Tibial nerve (tissue), 4 donors: ENCODE measurements at regions not wholly inside any gene's neighbourhood (a gene's known extent, or its start where the extent isn't known, plus 50 kb on each side); places are given as distances from the start of the nearest gene placed in this dataset.

Experiments
- DNase-seq, 2 donors: peaks; one replicate each; pipeline ENCODE4 v3.0.0-alpha.2; 2019; ENCODE audit warnings: low spot score in 2 of 2
- H3K27ac ChIP-seq, 4 donors: fragments of 200-600 bp; sonication (generic) in 3 of 4; one replicate each; pipeline ENCODE4 v1.5.1; 2017 to 2019; ENCODE audit warnings: mild to moderate bottlenecking in 1 of 4
- H3K27me3 ChIP-seq, 2 donors: fragments of 200-600 bp; sonication (generic) in 1 of 2; one replicate each; pipeline versions ENCODE4 v1.5.1 to v1.6.0; 2017 to 2019
- H3K36me3 ChIP-seq, 3 donors: fragments of 200-600 bp; sonication (generic); one replicate each; pipeline ENCODE4 v1.5.1; 2018 to 2019
- H3K4me1 ChIP-seq, 4 donors: fragments of 200-600 bp; sonication (generic) in 3 of 4; one replicate each; pipeline ENCODE4 v1.5.1; 2017 to 2019
- H3K4me3 ChIP-seq, 4 donors: fragments of 200-600 bp; sonication (generic) in 3 of 4; one replicate each; pipeline ENCODE4 v1.5.1; 2017 to 2019; ENCODE audit warnings: mild to moderate bottlenecking in 1 of 4, moderate library complexity in 1 of 4
- H3K9me3 ChIP-seq, 4 donors: fragments of 200-600 bp; sonication (generic) in 3 of 4; one replicate each; pipeline ENCODE4 v1.5.1; 2017 to 2019
- CTCF ChIP-seq, 5 experiments: fragments of 200-600 bp in 3 of 5; fragments of 450-650 bp in 2 of 5; sonication (generic) in 3 of 5; IDR thresholded peaks; one replicate each; pipeline ENCODE4 v1.5.1; 2016 to 2019; ENCODE audit warnings: antibody characterized with exemption in 5 of 5, mild to moderate bottlenecking in 3 of 5, moderate library complexity in 2 of 5
- EP300 ChIP-seq, 2 donors: sonication (generic); formaldehyde crosslinking; IDR thresholded peaks; one replicate each; pipeline ENCODE4 v1.6.1; 2017; ENCODE audit warnings: antibody characterized with exemption in 2 of 2, mild to moderate bottlenecking in 1 of 2
- POLR2A ChIP-seq, 2 donors: fragments of 450-650 bp; IDR thresholded peaks; one replicate each; pipeline ENCODE4 v1.6.1; 2017; ENCODE audit warnings: antibody characterized with exemption in 2 of 2, mild to moderate bottlenecking in 2 of 2, moderate library complexity in 2 of 2
- WGBS, 2 donors: methylation state at CpG; one replicate each; pipeline ENCODE4 v1.1.5; 2018; 5-methylcytosine and 5-hydroxymethylcytosine counted together

GRCh38 chr13:75153834-75154233, 328.1 kb downstream of the TBC1D4 start:
- no peak for DNase-seq
- Histone ChIP-seq H3K27ac (no peak overlapping the region), H3K4me1 (no peaks in the 10 kb centered on the region), H3K27me3 (no peaks in the 10 kb centered on the region), H3K9me3 (peaks cover 0 to 2% (median 0%) of the 10 kb centered on the region in 4 donors), H3K36me3 (no peaks in the 10 kb centered on the region), H3K4me3 (no peak overlapping the region)
- TF ChIP-seq CTCF (IDR thresholded peaks at IDR 0.05) (no peak), POLR2A (IDR thresholded peaks at IDR 0.05) (no peak), EP300 (IDR thresholded peaks at IDR 0.05) (no peak)

GRCh38 chr13:75153386-75153785, 328.6 kb downstream of the TBC1D4 start:
- DNase-seq: no peak
- Histone ChIP-seq H3K9me3 (peaks cover 0 to 2% (median 0%) of the 10 kb centered on the region in 4 donors), H3K27me3 (no peaks in the 10 kb centered on the region), H3K4me3 (no peak overlapping the region), H3K36me3 (no peaks in the 10 kb centered on the region), H3K27ac (no peak overlapping the region), H3K4me1 (no peaks in the 10 kb centered on the region)
- WGBS, 2 donors: 74 to 95% methylated on average over 4 of the region's 4 CpGs
- TF ChIP-seq EP300 (IDR thresholded peaks at IDR 0.05) (no peak), POLR2A (IDR thresholded peaks at IDR 0.05) (no peak), CTCF (IDR thresholded peaks at IDR 0.05) (no peak)

GRCh38 chr13:75151081-75151643, 330.8 kb downstream of the TBC1D4 start:
- Histone ChIP-seq H3K9me3 (no peaks in the 10 kb centered on the region), H3K36me3 (no peaks in the 10 kb centered on the region), H3K27ac (no peak overlapping the region), H3K4me1 (no peaks in the 10 kb centered on the region), H3K4me3 (no peak overlapping the region), H3K27me3 (no peaks in the 10 kb centered on the region)
- no peak for TF ChIP-seq POLR2A (IDR thresholded peaks at IDR 0.05)
- TF ChIP-seq CTCF (IDR thresholded peaks at IDR 0.05): no peak
- no peak for TF ChIP-seq EP300 (IDR thresholded peaks at IDR 0.05)
- WGBS, 2 donors: 58 to 61% methylated on average over 3 of the region's 3 CpGs
- no peak for DNase-seq

GRCh38 chr13:75149776-75150175, 332.2 kb downstream of the TBC1D4 start:
- TF ChIP-seq CTCF (IDR thresholded peaks at IDR 0.05): no peak
- no peak for TF ChIP-seq EP300 (IDR thresholded peaks at IDR 0.05)
- TF ChIP-seq POLR2A (IDR thresholded peaks at IDR 0.05): no peak
- H3K4me1 ChIP-seq: no peaks in the 10 kb centered on the region
- H3K4me3 ChIP-seq: no peak overlapping the region
- no peak for DNase-seq
- no peaks in the 10 kb centered on the region for H3K9me3 ChIP-seq
- no peaks in the 10 kb centered on the region for H3K27me3 ChIP-seq
- no peaks in the 10 kb centered on the region for H3K36me3 ChIP-seq
- no peak overlapping the region for H3K27ac ChIP-seq

- Histone ChIP-seq H3K36me3 (no peaks in the 10 kb centered on the region), H3K27ac (no peak overlapping the region), H3K4me3 (no peak overlapping the region), H3K27me3 (no peaks in the 10 kb centered on the region), H3K9me3 (no peaks in the 10 kb centered on the region), H3K4me1 (no peaks in the 10 kb centered on the region)
- no peak for TF ChIP-seq CTCF (IDR thresholded peaks at IDR 0.05)
- no peak for TF ChIP-seq EP300 (IDR thresholded peaks at IDR 0.05)
- no peak for TF ChIP-seq POLR2A (IDR thresholded peaks at IDR 0.05)
- no peak for DNase-seq
- WGBS, 2 donors: 77 to 79% methylated on average over 5 of the region's 5 CpGs
Observed at GRCh38 chr13:75147946-75148345, 334.0 kb downstream of the TBC1D4 start.
